ENCODE measurements at regions not wholly inside any gene's neighbourhood (a gene's known extent, or its start where the extent isn't known, plus 50 kb on each side); places are given as distances from the start of the nearest gene placed in this dataset.

GRCh38 chr7:47715631-47716068 lies 133.7 kb upstream of the TNS3 start:
- TF ChIP-seq CTCF (IDR thresholded peaks at IDR 0.05; ENCODE audit: insufficient read depth, low read depth, low read length, missing control alignments), result no peak
- DNase-seq (ENCODE audit: low read depth), result no peak
- no peak overlapping the region for H3K4me3 ChIP-seq (ENCODE audit: low read depth, low read length)

GRCh38 chr7:47714669-47715607 lies 133.0 kb upstream of the TNS3 start:
- no peak overlapping the region for H3K4me3 ChIP-seq (ENCODE audit: low read depth, low read length)
- no peak for TF ChIP-seq CTCF (IDR thresholded peaks at IDR 0.05; ENCODE audit: insufficient read depth, low read depth, low read length, missing control alignments)
- peak; percentile 79 for DNase-seq (ENCODE audit: low read depth)

DNA sequence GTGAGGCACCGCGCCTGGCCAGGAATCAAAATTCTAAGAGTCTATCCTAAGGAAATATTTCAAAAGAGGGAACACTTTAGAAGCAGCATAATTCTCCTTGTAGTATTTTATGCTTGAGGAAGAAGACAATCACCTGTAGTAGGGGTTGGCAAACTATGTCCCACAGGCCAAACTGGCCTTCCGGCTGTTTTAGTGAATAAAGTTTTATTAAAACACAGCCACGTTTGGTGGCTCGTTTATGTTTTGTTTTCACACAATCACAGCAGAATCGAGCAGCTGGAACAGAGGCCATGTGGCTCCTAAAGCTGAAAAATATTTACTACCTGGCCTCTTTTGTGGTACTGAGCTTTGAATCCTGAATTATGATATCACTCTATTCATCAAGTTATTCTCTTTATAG lies 131.7 kb upstream of the TNS3 start:
- TF ChIP-seq CTCF (IDR thresholded peaks at IDR 0.05; ENCODE audit: insufficient read depth, low read depth, low read length, missing control alignments), result no peak
- no peak overlapping the region for H3K4me3 ChIP-seq (ENCODE audit: low read depth, low read length)
- DNase-seq (ENCODE audit: low read depth), result no peak

- no peak for DNase-seq (ENCODE audit: low read depth)
- no peak for TF ChIP-seq CTCF (IDR thresholded peaks at IDR 0.05; ENCODE audit: insufficient read depth, low read depth, low read length, missing control alignments)
These were observed 130.5 kb upstream of the TNS3 start for GRCh38 chr7:47712416-47712815.

GRCh38 chr7:47711776-47712175 lies 129.9 kb upstream of the TNS3 start:
- TF ChIP-seq CTCF (IDR thresholded peaks at IDR 0.05; ENCODE audit: insufficient read depth, low read depth, low read length, missing control alignments), result no peak
- H3K4me3 ChIP-seq (ENCODE audit: low read depth, low read length), result no peak overlapping the region

More at GRCh38 chr7:47712416-47712815, 130.5 kb upstream of the TNS3 start:
- H3K4me3 ChIP-seq (ENCODE audit: low read depth, low read length), result no peak overlapping the region

GRCh38 chr7:47710201-47710935 lies 128.5 kb upstream of the TNS3 start:
- no peak overlapping the region for H3K4me3 ChIP-seq (ENCODE audit: low read depth, low read length)
- no peak for TF ChIP-seq CTCF (IDR thresholded peaks at IDR 0.05; ENCODE audit: insufficient read depth, low read depth, low read length, missing control alignments)
- no peak for DNase-seq (ENCODE audit: low read depth)

More at GRCh38 chr7:47711776-47712175, 129.9 kb upstream of the TNS3 start:
- no peak for DNase-seq (ENCODE audit: low read depth)
